Neuronal stem cell (in vitro differentiated cells): ENCODE measurements at regions not wholly inside any gene's neighbourhood (a gene's known extent, or its start where the extent isn't known, plus 50 kb on each side); places are given as distances from the start of the nearest gene placed in this dataset.

Source experiments
- DNase-seq: peaks from one replicate; pipeline ENCODE4 v3.0.0-alpha.2; 2013; ENCODE audit warnings: low spot score
- H2AFZ ChIP-seq: one replicate; pipeline ENCODE4 v1.6.1; 2013; ENCODE audit warnings: mild to moderate bottlenecking, low read length, inconsistent platforms
- H2AK5ac ChIP-seq: 2 replicates; pipeline ENCODE4 v1.6.1; 2013; ENCODE audit warnings: low read depth, mild to moderate bottlenecking, inconsistent platforms, low read length, moderate library complexity, mixed read lengths
- H2BK120ac ChIP-seq: 2 replicates; pipeline ENCODE4 v1.6.1; 2013; ENCODE audit warnings: low read depth, mild to moderate bottlenecking, inconsistent platforms, low read length, moderate library complexity, mixed read lengths
- H2BK12ac ChIP-seq: one replicate; pipeline ENCODE4 v1.6.1; 2013; ENCODE audit warnings: low read length, inconsistent platforms
- H2BK15ac ChIP-seq: 2 replicates; pipeline ENCODE4 v1.6.1; 2013; ENCODE audit warnings: mild to moderate bottlenecking, low read length, inconsistent platforms, mixed read lengths
- H2BK5ac ChIP-seq: one replicate; pipeline ENCODE4 v1.6.1; 2013; ENCODE audit warnings: inconsistent platforms, mild to moderate bottlenecking, low read length, moderate library complexity
- H3K14ac ChIP-seq: one replicate; pipeline ENCODE4 v1.6.1; 2013; ENCODE audit warnings: low read length, inconsistent platforms
- H3K18ac ChIP-seq: 2 replicates; pipeline ENCODE4 v1.6.1; 2013; ENCODE audit warnings: low read length, inconsistent platforms
- H3K23ac ChIP-seq: 2 replicates; pipeline ENCODE4 v1.6.1; 2013; ENCODE audit warnings: low read depth, mild to moderate bottlenecking, mixed read lengths, low read length, inconsistent platforms; ENCODE audit not compliant: poor library complexity
- H3K27ac ChIP-seq: replicated peaks from 3 replicates; pipeline ENCODE4 v1.5.1; 2013; ENCODE audit warnings: low read length, inconsistent platforms
- H3K27me3 ChIP-seq, 3 experiments: 2 replicates each; pipeline ENCODE4 v1.6.1; 2013; ENCODE audit warnings: low read length in 3 of 3, mild to moderate bottlenecking in 2 of 3, inconsistent platforms in 1 of 3, low read depth in 1 of 3, mixed read lengths in 1 of 3, moderate library complexity in 1 of 3; ENCODE audit not compliant: control insufficient read depth in 3 of 3, insufficient read depth in 3 of 3
- H3K36me3 ChIP-seq, 2 donors: replicated peaks in 1 of 2; 2 replicates each; pipeline ENCODE4 v1.6.1; 2013; ENCODE audit warnings: low read length in 2 of 2; ENCODE audit not compliant: control insufficient read depth in 2 of 2, insufficient read depth in 2 of 2
- H3K4ac ChIP-seq: 2 replicates; pipeline ENCODE4 v1.6.1; 2013; ENCODE audit warnings: inconsistent platforms, mild to moderate bottlenecking, low read length, moderate library complexity
- H3K4me1 ChIP-seq, 2 donors: 1 replicate in 1 of 2; 2 replicates in 1 of 2; pipeline ENCODE4 v1.6.1; 2013; ENCODE audit warnings: low read length in 2 of 2, low read depth in 1 of 2; ENCODE audit not compliant: control insufficient read depth in 2 of 2, insufficient read depth in 1 of 2
- H3K4me2 ChIP-seq: one replicate; pipeline ENCODE4 v1.6.1; 2013; ENCODE audit warnings: mild to moderate bottlenecking, low read length, inconsistent platforms; ENCODE audit not compliant: insufficient read depth, poor library complexity, severe bottlenecking
- H3K4me3 ChIP-seq, 2 donors: 2 replicates each; pipeline ENCODE4 v1.5.1; 2013; ENCODE audit warnings: low read length in 2 of 2, mild to moderate bottlenecking in 2 of 2, inconsistent platforms in 1 of 2, moderate library complexity in 1 of 2
- H3K79me1 ChIP-seq: one replicate; pipeline ENCODE4 v1.6.1; 2013; ENCODE audit warnings: low read depth, mild to moderate bottlenecking, inconsistent platforms, low read length, moderate library complexity
- H3K9ac ChIP-seq: one replicate; pipeline ENCODE4 v1.6.1; 2013; ENCODE audit warnings: mild to moderate bottlenecking, low read depth, low read length, inconsistent platforms; ENCODE audit not compliant: poor library complexity
- H3K9me3 ChIP-seq, 2 donors: replicated peaks in 1 of 2; 2 replicates each; pipeline versions ENCODE3 to v1.6.1; 2013; ENCODE audit warnings: low read length in 2 of 2, mild to moderate bottlenecking in 2 of 2, inconsistent platforms in 1 of 2, low read depth in 1 of 2, mixed read lengths in 1 of 2, moderate library complexity in 1 of 2; ENCODE audit not compliant: control insufficient read depth in 2 of 2, insufficient read depth in 1 of 2
- H4K8ac ChIP-seq: one replicate; pipeline ENCODE4 v1.6.1; 2013; ENCODE audit warnings: low read depth, mild to moderate bottlenecking, inconsistent platforms, low read length, moderate library complexity
- H4K91ac ChIP-seq: one replicate; pipeline ENCODE4 v1.6.1; 2013; ENCODE audit warnings: low read length, low read depth, mild to moderate bottlenecking, inconsistent platforms; ENCODE audit not compliant: poor library complexity
- WGBS, 2 donors: extraction: QIAGEN DNeasy Blood & Tissue Kit; methylation state at CpG; one replicate each; pipeline ENCODE4 v1.1.7; 2013; ENCODE audit warnings: missing lambda C conversion rate in 2 of 2, mixed read lengths in 1 of 2; ENCODE audit not compliant: insufficient read length in 2 of 2, insufficient replicate concordance in 1 of 2; ENCODE audit errors: extremely low coverage in 2 of 2; 5-methylcytosine and 5-hydroxymethylcytosine counted together

DNA sequence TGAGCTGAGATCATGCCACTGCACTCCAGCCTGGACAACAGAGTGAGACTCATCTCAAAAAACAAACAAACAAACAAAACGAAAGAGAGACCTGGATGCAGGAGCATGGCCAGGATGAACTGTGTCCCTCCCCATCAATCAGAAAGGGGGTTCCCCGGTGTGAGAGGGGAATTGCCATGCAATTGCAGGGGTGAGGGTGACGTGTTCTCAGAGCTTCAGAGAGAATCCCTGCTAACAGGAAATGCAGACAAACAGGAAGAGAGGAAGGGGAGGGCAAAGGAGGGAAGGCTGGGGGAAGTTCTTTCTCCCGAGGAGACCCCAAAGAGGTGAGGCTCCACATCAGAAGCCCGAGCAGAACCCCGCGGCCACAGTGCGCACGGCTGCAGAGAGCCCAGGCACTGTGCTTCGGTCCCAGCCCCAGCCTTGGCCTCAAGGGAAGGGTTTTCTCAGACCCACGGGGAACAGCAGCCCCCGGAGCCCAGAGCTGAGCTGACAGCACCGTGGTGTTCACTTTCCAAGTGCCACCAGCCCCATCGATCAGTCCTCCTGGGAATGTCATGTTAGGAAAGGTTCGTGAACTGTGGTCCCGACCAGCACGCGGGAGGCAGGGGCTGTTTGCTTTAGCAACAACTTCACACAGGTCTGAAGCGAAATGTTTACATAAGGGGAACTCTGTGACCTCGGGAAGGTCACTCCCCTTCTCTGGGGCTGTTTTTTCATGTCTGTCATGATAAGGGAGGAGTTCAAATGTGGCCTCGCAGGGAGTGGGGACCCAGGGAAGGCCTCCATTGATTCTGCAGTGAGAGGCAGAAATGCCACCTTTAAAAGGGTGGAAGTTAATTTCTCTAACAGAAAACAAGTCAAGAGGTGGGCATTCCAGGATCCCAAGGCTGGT is 108.0 kb upstream of the ANO1 start:
- H2AK5ac ChIP-seq, result peak overlapping the region; percentile 77
- no peaks in the 10 kb centered on the region for H3K36me3 ChIP-seq
- H2BK120ac ChIP-seq, result no peak overlapping the region
- H3K9ac ChIP-seq, result no peak overlapping the region
- no peak overlapping the region for H4K8ac ChIP-seq
- H3K23ac ChIP-seq, result no peak overlapping the region
- H3K27ac ChIP-seq, result no peak overlapping the region
- H3K4ac ChIP-seq, result no peak overlapping the region
- H2BK12ac ChIP-seq, result no peak overlapping the region
- H2BK5ac ChIP-seq, result no peak overlapping the region
- peak overlapping the region; percentile 23 for H3K14ac ChIP-seq
- H4K91ac ChIP-seq, result no peak overlapping the region
- WGBS, 2 donors, result no CpG with 5 or more reads among the region's 21 CpGs
- no peak overlapping the region for H3K4me3 ChIP-seq
- H2AFZ ChIP-seq, result peak overlapping the region; percentile 64
- peak overlapping the region; percentile 42 for H3K18ac ChIP-seq
- no peak overlapping the region for H3K4me2 ChIP-seq
- DNase-seq, result no peak
- peaks cover 0 to 3% of the 10 kb centered on the region in 2 donors for H3K9me3 ChIP-seq
- H2BK15ac ChIP-seq, result peak overlapping the region; percentile 77
- H3K79me1 ChIP-seq, result no peaks in the 10 kb centered on the region
- peaks cover 0 to 3% (median 0%) of the 10 kb centered on the region in 3 experiments for H3K27me3 ChIP-seq
- H3K4me1 ChIP-seq, result peaks cover 0 to 9% of the 10 kb centered on the region in 2 donors

DNA sequence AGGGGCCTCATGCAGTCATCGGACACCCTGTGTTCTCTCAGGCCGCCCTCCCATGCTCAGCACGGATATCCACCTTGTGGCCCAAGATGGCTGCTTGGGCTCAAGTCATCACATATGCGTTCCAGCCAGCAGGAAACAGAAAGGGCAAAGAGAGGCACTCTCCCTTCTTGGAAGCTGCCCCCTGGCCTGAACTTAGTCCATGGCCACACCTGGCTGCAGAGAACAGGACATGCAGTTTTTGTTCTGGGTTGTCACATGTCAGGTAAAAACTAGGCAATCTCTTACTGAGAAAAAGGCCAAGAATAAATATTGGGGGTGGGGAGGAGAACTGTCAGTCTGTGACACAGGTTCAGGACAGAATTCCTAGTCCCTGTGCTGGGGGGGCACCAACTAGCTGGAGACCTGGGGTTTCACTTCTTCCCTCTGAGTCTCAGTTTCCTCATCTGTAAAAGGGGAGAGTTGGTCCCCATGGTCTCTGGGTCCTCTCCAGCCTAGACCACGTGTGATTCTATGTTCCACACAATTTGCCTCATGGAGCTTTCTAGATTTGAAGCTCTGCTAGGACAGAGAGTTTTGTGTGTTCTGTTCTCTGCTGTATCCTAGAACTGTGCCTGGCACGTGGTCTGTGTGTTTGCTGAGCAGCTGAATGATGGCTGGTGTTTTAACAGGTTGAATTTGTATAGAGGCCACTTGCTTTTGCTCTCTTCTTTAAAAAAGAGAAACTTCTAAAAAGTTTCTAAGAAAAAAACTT is 107.2 kb upstream of the ANO1 start:
- Histone ChIP-seq H4K91ac (no peak overlapping the region), H3K9ac (no peak overlapping the region), H3K36me3 (no peaks in the 10 kb centered on the region), H3K79me1 (no peaks in the 10 kb centered on the region), H4K8ac (no peak overlapping the region), H3K18ac (no peak overlapping the region), H3K23ac (peak overlapping the region; percentile 69), H2BK120ac (no peak overlapping the region), H2BK12ac (no peak overlapping the region), H3K4me2 (no peak overlapping the region), H3K27ac (no peak overlapping the region), H2BK5ac (no peak overlapping the region), H3K27me3 (peaks cover 0 to 3% (median 0%) of the 10 kb centered on the region in 3 experiments), H3K4me3 (no peak overlapping the region), H3K9me3 (peaks cover 0 to 3% of the 10 kb centered on the region in 2 donors), H3K4ac (no peak overlapping the region), H3K14ac (no peak overlapping the region), H2BK15ac (no peak overlapping the region), H3K4me1 (peaks cover 0 to 3% of the 10 kb centered on the region in 2 donors), H2AFZ (no peak overlapping the region), H2AK5ac (no peak overlapping the region)
- WGBS, 2 donors, result no CpG with 5 or more reads among the region's 6 CpGs
- no peak for DNase-seq

DNA sequence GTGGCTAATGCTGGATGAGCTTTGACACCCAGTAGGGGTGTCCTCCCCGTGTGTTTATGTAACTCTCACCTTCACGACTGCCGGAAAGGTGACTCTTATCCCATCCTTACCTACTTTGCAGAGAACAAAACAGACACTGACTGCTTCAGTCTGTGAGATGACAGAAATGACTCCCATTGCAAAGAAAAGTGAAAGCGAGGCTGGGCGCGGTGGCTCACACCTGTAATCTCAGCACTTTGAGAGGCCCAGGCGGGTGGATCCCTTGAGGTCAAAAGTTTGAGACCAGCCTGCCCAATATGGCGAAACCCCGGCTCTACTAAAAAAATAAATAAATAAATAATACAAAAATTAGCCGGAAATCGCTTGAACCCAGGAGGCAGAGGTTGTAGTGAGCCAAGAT is 106.4 kb upstream of the ANO1 start:
- Histone ChIP-seq H2AK5ac (no peak overlapping the region), H2BK12ac (no peak overlapping the region), H3K4me1 (no peaks in the 10 kb centered on the region), H3K4me3 (no peak overlapping the region), H4K8ac (no peak overlapping the region), H3K36me3 (no peaks in the 10 kb centered on the region), H2BK120ac (no peak overlapping the region), H3K14ac (no peak overlapping the region), H3K18ac (no peak overlapping the region), H2AFZ (no peak overlapping the region), H3K27me3 (peaks cover 0 to 3% (median 0%) of the 10 kb centered on the region in 3 experiments), H3K27ac (no peak overlapping the region), H3K9ac (no peak overlapping the region), H3K4me2 (no peak overlapping the region), H4K91ac (no peak overlapping the region), H3K23ac (no peak overlapping the region), H3K4ac (no peak overlapping the region), H2BK5ac (no peak overlapping the region), H3K79me1 (no peaks in the 10 kb centered on the region), H2BK15ac (no peak overlapping the region), H3K9me3 (peaks cover 0 to 3% of the 10 kb centered on the region in 2 donors)
- no peak for DNase-seq
- WGBS, 2 donors, result no CpG with 5 or more reads among the region's 11 CpGs

DNA sequence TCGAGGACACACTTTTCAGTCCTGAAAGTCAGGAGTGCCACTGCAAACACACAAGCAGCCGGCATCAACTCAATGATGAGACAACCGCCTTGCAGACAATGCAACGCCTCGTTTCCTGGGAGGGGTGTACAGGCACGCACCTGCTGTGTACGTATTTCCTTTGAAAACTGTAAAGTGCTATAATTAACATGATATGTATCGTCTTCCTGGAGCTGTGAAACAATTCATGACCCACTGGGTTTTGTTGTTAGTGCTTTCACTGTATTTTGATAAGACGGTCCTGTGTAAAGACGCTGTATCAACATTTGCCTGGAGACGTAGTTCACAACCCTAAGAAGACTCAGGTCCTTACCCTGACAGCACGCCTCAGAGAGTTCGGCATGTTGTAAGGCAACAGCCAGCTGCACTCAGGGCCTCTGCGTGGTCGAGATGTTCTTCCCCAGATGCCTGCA is 105.7 kb upstream of the ANO1 start:
- Histone ChIP-seq H3K4ac (no peak overlapping the region), H2AFZ (no peak overlapping the region), H3K27ac (no peak overlapping the region), H3K36me3 (no peaks in the 10 kb centered on the region), H3K4me3 (no peak overlapping the region), H3K4me1 (peaks cover 0 to 1% of the 10 kb centered on the region in 2 donors), H2BK15ac (no peak overlapping the region), H3K18ac (no peak overlapping the region), H3K9me3 (peaks cover 0 to 3% of the 10 kb centered on the region in 2 donors), H3K23ac (no peak overlapping the region), H3K4me2 (no peak overlapping the region), H3K14ac (no peak overlapping the region), H4K8ac (no peak overlapping the region), H2AK5ac (no peak overlapping the region), H2BK12ac (no peak overlapping the region), H2BK5ac (no peak overlapping the region), H3K79me1 (no peaks in the 10 kb centered on the region), H3K27me3 (peaks cover 0 to 6% (median 0%) of the 10 kb centered on the region in 3 experiments), H2BK120ac (no peak overlapping the region), H3K9ac (no peak overlapping the region), H4K91ac (no peak overlapping the region)
- WGBS, 2 donors, result no CpG with 5 or more reads among the region's 15 CpGs
- DNase-seq, result no peak
